HG02763 (cell line): ENCODE measurements at regions not wholly inside any gene's neighbourhood (a gene's known extent, or its start where the extent isn't known, plus 50 kb on each side); places are given as distances from the start of the nearest gene placed in this dataset.
"Not testable (repeated sequence)": the region's sequence is repeated elsewhere in the genome, so short reads cannot be mapped to it uniquely, and the experiment has no call there.

Source experiments
- ATAC-seq: cut with Tn5 transposase; IDR thresholded peaks from one replicate; pipeline ENCODE4 v1.9.1; 2021; ENCODE audit warnings: mild to moderate bottlenecking, moderate library complexity; ENCODE audit not compliant: unreplicated experiment

DNA sequence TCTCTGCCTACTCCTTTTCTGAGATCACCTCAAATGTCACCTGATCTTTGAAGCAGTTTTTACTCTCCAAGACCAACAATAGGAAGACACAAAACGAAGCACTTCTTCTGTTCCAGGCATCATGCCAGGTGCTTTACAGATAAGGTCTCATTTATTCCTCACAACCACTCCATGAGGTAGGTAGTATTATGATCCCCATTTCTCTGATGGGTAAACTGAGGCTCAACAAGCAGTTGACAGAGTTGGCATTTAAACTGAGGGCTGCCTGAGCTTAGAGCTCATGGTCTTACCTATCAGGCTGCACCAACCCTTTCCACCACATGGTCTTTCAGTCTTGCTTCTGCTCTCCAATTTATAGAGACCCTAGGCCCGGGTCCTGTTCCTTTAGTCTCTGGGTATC, 147.2 kb upstream of the JUN start:
- ATAC-seq, result no peak

DNA sequence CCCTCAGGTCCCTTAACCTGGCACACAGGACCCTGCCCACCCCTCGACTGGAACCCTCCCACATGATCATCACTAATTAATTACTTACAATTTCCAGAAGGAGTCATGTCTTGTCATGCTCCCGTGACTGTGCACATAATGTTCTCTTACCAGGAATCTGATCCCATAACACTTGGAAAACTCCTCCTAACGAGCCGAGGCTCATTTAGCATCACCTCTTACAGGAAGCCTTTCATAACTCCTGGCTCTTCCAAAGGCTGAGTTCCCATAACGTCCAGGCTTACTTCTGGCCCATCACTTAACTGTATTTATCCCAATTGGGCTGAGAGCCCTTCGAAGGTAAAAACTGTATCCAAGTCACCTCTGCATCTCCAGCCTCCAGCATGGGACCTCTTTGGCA, 147.9 kb upstream of the JUN start:
- no peak for ATAC-seq

- ATAC-seq, result no peak
Measured at GRCh38 chr1:58932859-58933598, 149.2 kb upstream of the JUN start.

DNA sequence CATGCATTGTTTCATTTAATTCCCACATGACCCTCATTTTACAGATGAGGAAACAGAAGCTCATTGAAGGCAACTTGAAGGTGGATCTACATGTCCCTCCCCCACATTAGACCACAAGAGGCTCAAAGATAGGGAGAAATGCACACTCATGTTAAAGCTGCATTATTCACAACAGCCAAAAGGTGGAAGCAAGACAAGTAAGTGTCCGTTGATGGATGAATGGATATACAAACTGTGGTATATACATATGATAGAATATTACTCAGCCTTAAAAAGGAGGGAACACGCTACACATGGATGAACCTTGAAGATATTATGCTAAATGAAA, 149.7 kb upstream of the JUN start:
- no peak for ATAC-seq

DNA sequence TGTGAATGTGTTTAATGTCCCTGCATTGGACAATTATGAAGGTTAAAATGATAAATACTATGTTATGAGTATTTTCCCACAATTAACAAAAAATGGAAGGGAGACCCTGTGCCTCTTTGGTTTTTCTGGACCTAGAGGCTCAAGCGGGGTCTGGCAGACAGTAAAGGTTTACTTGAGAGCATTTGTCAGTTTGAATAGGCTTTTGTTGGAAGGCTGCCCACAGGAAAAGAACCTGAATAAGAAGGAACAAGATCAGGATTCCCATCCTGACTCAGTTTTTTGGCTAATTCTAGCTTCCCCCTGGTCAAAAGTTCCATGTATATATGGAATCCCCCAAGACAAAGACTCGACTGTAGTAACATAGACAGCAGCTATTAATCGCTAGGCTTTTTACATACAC, 150.9 kb upstream of the JUN start:
- ATAC-seq, result no peak

DNA sequence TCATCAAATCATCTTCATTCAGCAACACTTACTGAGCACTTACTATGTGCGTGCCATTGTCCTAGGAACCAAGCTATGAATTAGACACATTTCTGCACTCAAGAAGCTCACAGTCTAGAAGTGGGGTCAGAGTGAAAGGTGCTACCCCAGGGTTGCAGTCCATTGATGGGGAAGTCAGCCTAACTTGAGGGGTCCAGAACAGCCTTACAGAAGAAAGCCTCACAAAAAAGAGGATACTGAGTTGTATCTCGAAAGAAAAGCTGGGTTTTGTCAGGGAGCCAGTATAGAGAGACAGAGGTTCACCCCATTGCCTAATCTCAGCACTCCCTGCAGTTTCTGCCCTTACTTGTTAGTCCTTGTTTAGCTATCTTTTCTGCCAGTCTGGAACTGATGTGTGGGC, 153.1 kb upstream of the JUN start:
- no peak for ATAC-seq

- no peak for ATAC-seq
Measured at GRCh38 chr1:58939146-58939545, 155.3 kb upstream of the JUN start.

- ATAC-seq, result no peak
Measured at GRCh38 chr1:58939666-58940370, 156.0 kb upstream of the JUN start.

GRCh38 chr1:58941471-58942289, 157.8 kb upstream of the JUN start:
- no peak for ATAC-seq

DNA sequence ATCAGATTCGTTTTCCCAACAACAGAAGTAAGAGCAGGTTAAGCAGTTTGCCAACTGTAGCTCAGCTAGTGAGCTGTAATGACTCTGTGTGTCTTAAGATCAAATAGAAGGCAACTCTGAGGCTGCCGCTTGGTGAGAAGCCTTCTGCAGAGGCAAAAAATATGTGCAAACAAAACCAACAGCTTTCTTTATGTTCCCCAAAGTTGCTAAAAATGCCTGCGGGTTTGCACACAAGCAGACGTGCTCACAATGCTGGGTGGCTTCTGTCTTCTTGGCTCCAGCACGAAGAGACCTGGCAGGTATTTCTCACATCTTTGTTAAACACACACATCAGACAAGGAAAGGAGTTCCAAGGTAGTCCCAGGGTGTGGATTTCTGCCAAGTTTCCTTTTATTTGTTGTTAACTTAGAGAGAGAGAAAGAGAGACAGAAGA, 158.9 kb upstream of the JUN start:
- no peak for ATAC-seq

- ATAC-seq, result no peak
Measured at GRCh38 chr1:58943776-58944175, 159.9 kb upstream of the JUN start.

GRCh38 chr1:58944439-58944838, 160.6 kb upstream of the JUN start:
- no peak for ATAC-seq

- no peak for ATAC-seq
Measured at GRCh38 chr1:58946390-58946789, 162.5 kb upstream of the JUN start.

DNA sequence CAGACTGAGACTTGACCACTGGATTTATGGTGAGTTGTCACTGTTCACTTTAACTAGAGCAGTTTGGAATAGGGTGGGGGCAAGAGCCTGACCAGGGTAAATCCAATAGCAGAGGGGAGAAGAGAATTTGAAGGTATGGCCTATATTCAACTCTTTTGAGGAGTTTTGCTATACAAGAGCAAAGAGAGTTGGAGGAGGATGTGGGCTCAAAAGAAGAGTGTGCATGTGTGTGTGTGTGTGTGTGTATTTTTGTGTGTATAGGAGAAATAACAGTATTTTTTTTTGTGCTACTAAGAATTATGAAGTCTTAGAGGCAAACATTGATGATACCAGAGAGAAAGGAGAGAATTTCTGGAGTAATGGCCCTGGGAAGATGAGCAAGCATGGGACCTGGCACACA, 164.8 kb upstream of the JUN start:
- ATAC-seq, result no peak

- ATAC-seq, result no peak
Measured at GRCh38 chr1:58949551-58950220, 165.8 kb upstream of the JUN start.

GRCh38 chr1:58950897-58951296, 167.1 kb upstream of the JUN start:
- no peak for ATAC-seq

DNA sequence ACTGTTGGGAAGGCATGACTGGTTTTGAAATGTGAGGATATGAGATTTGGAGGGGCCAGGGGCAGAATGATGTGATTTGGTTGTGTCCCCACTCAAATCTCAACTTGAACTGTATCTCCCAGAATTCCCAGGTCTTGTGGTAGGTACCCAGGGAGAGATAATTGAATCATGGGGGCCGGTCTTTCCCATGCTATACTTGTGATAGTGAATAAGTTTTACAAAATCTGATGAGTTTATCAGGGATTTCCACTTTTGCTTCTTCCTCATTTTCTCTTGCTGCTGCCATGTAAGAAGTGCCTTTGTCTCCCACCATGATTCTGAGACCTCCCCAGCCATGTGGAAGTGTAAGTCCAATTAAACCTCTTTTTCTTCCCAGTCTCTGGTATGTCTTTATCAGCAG, 170.1 kb upstream of the JUN start:
- not testable (repeated sequence) for ATAC-seq

- not testable (repeated sequence) for ATAC-seq
Measured at GRCh38 chr1:58963287-58963686, 179.4 kb upstream of the JUN start.

- ATAC-seq, result no peak
Measured at GRCh38 chr1:58964428-58964827, 180.6 kb upstream of the JUN start.

GRCh38 chr1:58964880-58965279, 181.0 kb upstream of the JUN start:
- no peak for ATAC-seq
